Endodermal cell (in vitro differentiated cells): ENCODE measurements at regions not wholly inside any gene's neighbourhood (a gene's known extent, or its start where the extent isn't known, plus 50 kb on each side); places are given as distances from the start of the nearest gene placed in this dataset.

ENCODE experiments used
- DNase-seq: peaks from one replicate; pipeline ENCODE4 v3.0.0-alpha.2; 2017
- H3K27ac ChIP-seq: 2 replicates; pipeline ENCODE4 v1.5.1; 2013; ENCODE audit warnings: mild to moderate bottlenecking, low read depth, low read length, moderate library complexity
- H3K27me3 ChIP-seq: 2 replicates; pipeline ENCODE4 v1.6.1; 2013; ENCODE audit warnings: mild to moderate bottlenecking, low read length, moderate library complexity; ENCODE audit not compliant: insufficient read depth, control insufficient read depth, poor library complexity, severe bottlenecking
- H3K36me3 ChIP-seq: 2 replicates; pipeline ENCODE4 v1.7.0; 2013; ENCODE audit warnings: mild to moderate bottlenecking, low read length, moderate library complexity; ENCODE audit not compliant: control insufficient read depth, insufficient read depth
- H3K4me1 ChIP-seq: one replicate; pipeline ENCODE4 v1.7.0; 2013; ENCODE audit warnings: low read length; ENCODE audit not compliant: control insufficient read depth, insufficient read depth
- H3K4me3 ChIP-seq: 2 replicates; pipeline ENCODE4 v1.5.1; 2013; ENCODE audit warnings: mild to moderate bottlenecking, low read length, moderate library complexity
- H3K9ac ChIP-seq: 2 replicates; pipeline ENCODE4 v1.6.1; 2013; ENCODE audit warnings: mild to moderate bottlenecking, low read length, moderate library complexity; ENCODE audit not compliant: poor library complexity, severe bottlenecking; ENCODE audit errors: extremely low read depth
- H3K9me3 ChIP-seq: 2 replicates; pipeline ENCODE4 v1.6.1; 2013; ENCODE audit warnings: mild to moderate bottlenecking, low read length, moderate library complexity; ENCODE audit not compliant: control insufficient read depth
- H3K27ac Mint-ChIP-seq: 2 replicates; pipeline ENCODE4 v1.8.0; 2020; ENCODE audit warnings: mixed read lengths
- H3K27me3 Mint-ChIP-seq: 2 replicates; pipeline ENCODE4 v1.8.0; 2021; ENCODE audit warnings: mild to moderate bottlenecking, mixed read lengths; ENCODE audit not compliant: insufficient read depth
- H3K36me3 Mint-ChIP-seq: 2 replicates; pipeline ENCODE4 v1.8.0; 2020; ENCODE audit warnings: low read depth, mixed read lengths
- H3K4me1 Mint-ChIP-seq: 2 replicates; pipeline ENCODE4 v1.8.0; 2020; ENCODE audit warnings: mixed read lengths
- H3K4me3 Mint-ChIP-seq: 2 replicates; pipeline ENCODE4 v1.8.0; 2020; ENCODE audit warnings: mild to moderate bottlenecking, moderate library complexity, mixed read lengths
- H3K9me3 Mint-ChIP-seq: 2 replicates; pipeline ENCODE4 v1.8.0; 2020; ENCODE audit warnings: mild to moderate bottlenecking, mixed read lengths
- CTCF ChIP-seq: fragments of 200-600 bp; sonication (generic); conservative IDR thresholded peaks from 2 replicates; pipeline ENCODE4 v1.5.0; 2021; ENCODE audit warnings: antibody characterized with exemption, mild to moderate bottlenecking
- WGBS, 2 experiments: methylation state at CpG; one replicate each; pipeline versions ENCODE4 v1.1.5 to v1.1.7; 2013; ENCODE audit warnings: missing lambda C conversion rate in 2 of 2, mixed read lengths in 1 of 2; ENCODE audit not compliant: insufficient coverage in 1 of 2, insufficient read length in 1 of 2; 5-methylcytosine and 5-hydroxymethylcytosine counted together

GRCh38 chr10:61000769-61001730 lies 57.1 kb upstream of the RHOBTB1 start:
- peak overlapping the region; percentile 70 for H3K4me3 Mint-ChIP-seq
- 0 to 3% methylated on average over 1 to 77 of the region's 78 CpGs for WGBS, 2 experiments
- Histone ChIP-seq H3K9ac (peak overlapping the region; percentile 47), H3K9me3 (no peaks in the 10 kb centered on the region), H3K4me1 (no peaks in the 10 kb centered on the region), H3K27ac (no peak overlapping the region), H3K27me3 (peaks cover 37% of the 10 kb centered on the region), H3K36me3 (no peaks in the 10 kb centered on the region), H3K4me3 (peak overlapping the region; percentile 86)
- TF ChIP-seq CTCF = no peak
- no peaks in the 10 kb centered on the region for H3K36me3 Mint-ChIP-seq
- H3K4me1 Mint-ChIP-seq = peaks cover 5% of the 10 kb centered on the region
- no peak overlapping the region for H3K27ac Mint-ChIP-seq
- peaks cover 56% of the 10 kb centered on the region for H3K27me3 Mint-ChIP-seq
- peaks cover 4% of the 10 kb centered on the region for H3K9me3 Mint-ChIP-seq
- DNase-seq = peak; percentile 88

GRCh38 chr10:60998932-60999331 lies 54.9 kb upstream of the RHOBTB1 start:
- WGBS, 2 experiments = 91 to 94% methylated on average over 4 of the region's 4 CpGs
- Histone ChIP-seq H3K9ac (no peak overlapping the region), H3K27ac (no peak overlapping the region), H3K9me3 (no peaks in the 10 kb centered on the region), H3K36me3 (no peaks in the 10 kb centered on the region), H3K4me1 (no peaks in the 10 kb centered on the region), H3K4me3 (no peak overlapping the region), H3K27me3 (peaks cover 37% of the 10 kb centered on the region)
- no peaks in the 10 kb centered on the region for H3K36me3 Mint-ChIP-seq
- H3K4me3 Mint-ChIP-seq = no peak overlapping the region
- no peak for TF ChIP-seq CTCF
- H3K9me3 Mint-ChIP-seq = peaks cover 4% of the 10 kb centered on the region
- no peak overlapping the region for H3K27ac Mint-ChIP-seq
- peaks cover 45% of the 10 kb centered on the region for H3K27me3 Mint-ChIP-seq
- DNase-seq = no peak
- H3K4me1 Mint-ChIP-seq = peaks cover 5% of the 10 kb centered on the region

GRCh38 chr10:60994128-60994527 lies 50.1 kb upstream of the RHOBTB1 start:
- H3K27ac Mint-ChIP-seq = no peak overlapping the region
- 93 to 100% methylated on average over 1 to 2 of the region's 2 CpGs for WGBS, 2 experiments
- no peak for DNase-seq

More at GRCh38 chr10:60994128-60994527, 50.1 kb upstream of the RHOBTB1 start:
- no peak for TF ChIP-seq CTCF
- no peaks in the 10 kb centered on the region for H3K36me3 Mint-ChIP-seq
- peaks cover 4% of the 10 kb centered on the region for H3K4me1 Mint-ChIP-seq
- peaks cover 9% of the 10 kb centered on the region for H3K27me3 Mint-ChIP-seq
- Histone ChIP-seq H3K9me3 (peaks cover 11% of the 10 kb centered on the region), H3K27me3 (peaks cover 7% of the 10 kb centered on the region), H3K27ac (no peak overlapping the region), H3K4me3 (no peak overlapping the region), H3K9ac (no peak overlapping the region), H3K36me3 (no peaks in the 10 kb centered on the region), H3K4me1 (no peaks in the 10 kb centered on the region)
- H3K9me3 Mint-ChIP-seq = no peaks in the 10 kb centered on the region
- H3K4me3 Mint-ChIP-seq = no peak overlapping the region
